Coronary artery (tissue), 2 donors: ENCODE measurements at regions not wholly inside any gene's neighbourhood (a gene's known extent, or its start where the extent isn't known, plus 50 kb on each side); places are given as distances from the start of the nearest gene placed in this dataset.

Experiments
- DNase-seq: peaks from one replicate; pipeline ENCODE4 v3.0.0-alpha.2; 2017; ENCODE audit warnings: low spot score
- H3K27ac ChIP-seq, 2 donors: fragments of 200-600 bp; sonication (generic); one replicate each; pipeline ENCODE4 v1.5.1; 2016 to 2019
- H3K4me3 ChIP-seq: fragments of 200-600 bp; sonication (generic); 2 replicates; pipeline ENCODE4 v1.5.1; 2016; ENCODE audit warnings: mild to moderate bottlenecking, moderate library complexity
- CTCF ChIP-seq: fragments of 200-600 bp; sonication (generic); IDR thresholded peaks from one replicate; pipeline ENCODE4 v1.5.1; 2019; ENCODE audit warnings: antibody characterized with exemption

GRCh38 chr1:90459570-90459969 lies 257.5 kb downstream of the BARHL2 start:
- no peak overlapping the region for H3K27ac ChIP-seq
- no peak overlapping the region for H3K4me3 ChIP-seq
- DNase-seq: no peak
- no peak for TF ChIP-seq CTCF

GRCh38 chr1:90457985-90458384 lies 259.1 kb downstream of the BARHL2 start:
- Histone ChIP-seq H3K27ac (no peak overlapping the region), H3K4me3 (no peak overlapping the region)
- no peak for TF ChIP-seq CTCF
- DNase-seq: no peak

GRCh38 chr1:90452491-90452890 lies 264.6 kb downstream of the BARHL2 start:
- no peak for DNase-seq
- Histone ChIP-seq H3K27ac (no peak overlapping the region), H3K4me3 (no peak overlapping the region)
- TF ChIP-seq CTCF: no peak

- TF ChIP-seq CTCF: no peak
- H3K27ac ChIP-seq: no peak overlapping the region
- DNase-seq: no peak
- no peak overlapping the region for H3K4me3 ChIP-seq
Measured at GRCh38 chr1:90443354-90443753, 273.7 kb downstream of the BARHL2 start.

GRCh38 chr1:90435351-90435750 lies 281.8 kb downstream of the BARHL2 start:
- no peak for TF ChIP-seq CTCF
- Histone ChIP-seq H3K27ac (no peak overlapping the region), H3K4me3 (no peak overlapping the region)
- DNase-seq: no peak

GRCh38 chr1:90434460-90434859 lies 282.6 kb downstream of the BARHL2 start:
- Histone ChIP-seq H3K4me3 (no peak overlapping the region), H3K27ac (no peak overlapping the region)
- no peak for TF ChIP-seq CTCF
- DNase-seq: no peak

- no peak for TF ChIP-seq CTCF
- no peak overlapping the region for H3K4me3 ChIP-seq
- H3K27ac ChIP-seq: no peak overlapping the region
- DNase-seq: no peak
Measured at GRCh38 chr1:90417126-90417525, 300.0 kb downstream of the BARHL2 start.
